Stimulated activated CD8-positive, alpha-beta memory T cell treated with anti-CD3 and anti-CD28 coated beads, Interleukin-12 subunit alpha, Interleukin-12 subunit beta, amount 100 ng/mL, for 4 hours (primary cell): ENCODE measurements at regions not wholly inside any gene's neighbourhood (a gene's known extent, or its start where the extent isn't known, plus 50 kb on each side); places are given as distances from the start of the nearest gene placed in this dataset.

Experiments used
- DNase-seq: peaks from one replicate; pipeline ENCODE4 v3.0.0-alpha.2; 2020; ENCODE audit warnings: low read depth

DNA sequence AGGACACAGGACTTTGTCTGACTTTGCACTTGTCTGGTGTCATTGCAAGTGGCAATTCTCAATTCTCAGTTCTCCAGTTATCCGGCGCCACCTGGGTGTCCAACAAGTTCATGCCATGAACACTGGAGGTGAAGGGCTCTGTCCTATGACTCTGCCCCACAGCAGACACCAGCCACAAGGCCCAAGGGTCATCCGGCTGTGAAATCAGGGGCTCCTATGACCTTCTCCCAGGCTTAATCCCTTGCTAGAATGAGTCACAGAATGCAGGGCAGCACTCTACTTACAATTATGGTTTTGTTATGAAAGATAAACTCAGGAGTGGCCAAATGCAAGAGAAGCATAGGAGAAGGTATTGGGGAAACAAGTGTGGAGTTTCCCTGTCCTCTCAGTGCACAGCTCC is 392.0 kb downstream of the GADD45G start:
- DNase-seq = no peak

DNA sequence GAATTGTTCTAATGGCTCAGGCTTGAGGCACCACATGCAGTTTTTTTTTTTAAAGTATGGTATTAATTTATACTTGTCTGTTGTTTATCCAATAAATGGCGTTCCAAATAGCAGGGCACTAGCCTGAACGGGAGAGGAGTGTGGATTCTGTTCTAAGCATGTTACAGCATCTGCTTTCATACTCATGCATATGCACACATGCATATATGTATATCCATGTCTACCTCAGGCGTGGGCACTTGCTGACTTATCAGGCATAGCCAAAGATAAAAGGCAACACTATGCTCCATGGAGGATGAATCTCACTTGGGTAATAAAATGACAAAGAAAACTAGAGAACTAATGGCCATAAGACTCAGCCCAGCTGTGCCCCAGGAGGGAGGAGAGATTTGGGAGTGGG is 393.8 kb downstream of the GADD45G start:
- DNase-seq = no peak

DNA sequence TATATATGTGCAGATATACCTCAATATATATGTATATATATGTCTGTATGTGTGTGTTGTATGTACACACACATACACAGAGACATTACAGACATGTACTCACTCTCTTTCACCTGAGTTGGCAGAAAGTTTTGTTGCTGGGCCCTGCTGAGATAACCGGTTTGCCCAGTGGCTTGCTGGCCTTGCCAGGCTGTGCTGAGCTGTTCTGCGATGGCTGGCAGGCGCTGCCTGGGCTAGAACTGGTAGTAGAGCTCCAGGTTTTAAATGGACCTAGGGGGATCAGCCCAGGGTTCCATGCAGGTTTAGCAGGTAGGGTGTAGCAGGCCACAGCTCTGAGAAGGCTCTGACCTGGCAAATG is 394.3 kb downstream of the GADD45G start:
- DNase-seq = no peak

- DNase-seq = peak; percentile 44
Observed at GRCh38 chr9:89999534-90000370, 394.9 kb downstream of the GADD45G start.

DNA sequence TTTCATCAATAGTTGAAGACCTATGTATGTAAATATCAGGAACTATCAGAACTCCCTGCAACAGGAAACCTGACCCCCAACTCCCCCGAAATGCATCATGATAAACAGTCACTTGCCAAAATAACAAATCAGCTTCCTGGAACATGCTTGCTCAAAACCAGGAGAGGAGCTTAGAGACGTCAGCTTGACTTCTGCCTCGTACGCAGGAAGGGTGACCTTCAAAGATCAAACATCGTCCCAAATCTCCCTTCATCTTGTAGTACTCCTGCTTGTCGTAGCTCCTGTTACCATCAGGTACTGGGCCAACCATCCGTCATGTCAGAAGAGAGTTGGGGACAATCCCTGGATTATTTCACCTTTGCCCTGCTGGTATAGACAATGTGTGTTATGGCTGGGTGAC is 396.1 kb downstream of the GADD45G start:
- no peak for DNase-seq

DNA sequence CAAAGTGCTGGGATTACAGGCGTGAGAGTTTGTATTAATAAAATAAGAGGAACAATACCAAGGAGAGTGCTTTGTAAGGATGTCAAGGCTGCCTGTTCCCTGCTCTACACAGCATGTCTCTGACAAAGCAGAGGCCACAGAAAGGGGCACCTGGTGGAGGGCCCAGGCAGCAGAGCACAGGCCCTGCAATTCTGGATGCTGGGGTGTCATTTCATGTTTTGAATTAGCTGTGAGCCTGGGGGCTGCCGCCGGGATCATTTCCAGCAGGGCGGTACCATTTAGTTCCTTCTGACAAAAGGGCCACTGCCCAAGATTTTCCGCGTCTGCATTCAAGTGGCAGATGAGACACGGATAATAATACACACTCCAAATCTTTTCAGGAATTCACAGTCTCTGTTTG is 396.9 kb downstream of the GADD45G start:
- DNase-seq = no peak

GRCh38 chr9:90002397-90003271 is 397.8 kb downstream of the GADD45G start:
- no peak for DNase-seq

DNA sequence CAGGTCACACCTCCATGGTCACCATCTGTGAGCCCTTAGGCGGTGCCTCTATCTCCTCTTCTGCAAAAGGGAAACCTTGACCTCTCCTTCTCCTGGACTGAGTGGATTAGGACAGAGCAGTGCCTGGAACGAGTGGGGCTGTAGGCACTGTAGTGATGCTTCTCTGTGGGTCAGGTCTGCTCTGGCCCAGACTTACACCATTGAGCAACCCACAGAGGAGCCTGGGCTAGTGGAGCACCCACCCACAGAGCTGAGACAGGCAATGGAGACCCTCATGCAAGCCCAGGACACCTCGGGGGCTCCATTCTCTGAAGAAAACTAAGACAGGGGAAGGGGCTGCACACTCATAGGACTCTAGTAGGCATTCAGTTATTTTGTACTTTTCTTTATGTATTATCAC is 400.6 kb downstream of the GADD45G start:
- DNase-seq = no peak

DNA sequence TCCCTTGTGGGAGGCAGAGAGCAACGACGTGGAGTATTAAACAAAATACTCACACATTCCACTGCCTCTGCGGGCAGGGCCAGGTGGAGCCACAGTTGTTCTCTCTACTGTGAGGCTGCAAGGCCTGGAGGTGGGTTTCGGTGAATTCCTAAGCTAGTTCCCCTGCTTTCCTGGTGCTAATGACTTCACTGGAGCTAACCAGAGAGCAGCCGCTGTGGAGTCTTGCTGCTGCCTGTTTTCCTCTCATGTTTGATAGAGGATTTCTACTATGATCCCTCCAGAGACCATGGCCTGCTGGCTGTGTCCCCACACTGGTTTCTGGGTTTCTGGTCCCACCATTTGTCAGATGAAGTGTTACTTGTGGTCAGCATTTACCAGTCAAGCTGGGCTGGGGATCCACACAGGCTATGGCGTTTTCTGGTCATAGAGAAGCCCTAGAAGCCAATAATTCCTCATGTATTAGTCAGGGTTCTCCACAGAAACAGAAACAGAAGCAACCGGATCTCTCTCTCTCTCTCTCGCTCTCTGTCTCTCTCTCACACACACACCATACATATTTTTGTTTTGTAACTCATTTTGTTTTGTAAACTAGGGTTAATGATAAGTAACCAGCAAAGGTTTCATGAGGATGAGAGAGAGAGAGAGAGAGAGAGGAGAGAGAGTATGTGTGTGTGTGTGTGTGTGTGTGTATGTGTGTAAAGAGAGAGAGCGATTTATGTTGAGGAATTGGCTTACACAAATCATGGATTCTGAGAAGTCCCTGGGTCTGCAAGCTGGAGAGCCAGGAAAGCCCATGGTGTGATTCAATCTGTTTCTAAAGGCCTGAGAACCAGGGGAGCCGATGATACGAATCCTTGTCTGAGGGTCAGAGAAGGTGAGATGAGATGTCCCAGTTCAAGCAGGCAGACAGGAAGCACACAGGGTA is 403.0 kb downstream of the GADD45G start:
- no peak for DNase-seq

DNA sequence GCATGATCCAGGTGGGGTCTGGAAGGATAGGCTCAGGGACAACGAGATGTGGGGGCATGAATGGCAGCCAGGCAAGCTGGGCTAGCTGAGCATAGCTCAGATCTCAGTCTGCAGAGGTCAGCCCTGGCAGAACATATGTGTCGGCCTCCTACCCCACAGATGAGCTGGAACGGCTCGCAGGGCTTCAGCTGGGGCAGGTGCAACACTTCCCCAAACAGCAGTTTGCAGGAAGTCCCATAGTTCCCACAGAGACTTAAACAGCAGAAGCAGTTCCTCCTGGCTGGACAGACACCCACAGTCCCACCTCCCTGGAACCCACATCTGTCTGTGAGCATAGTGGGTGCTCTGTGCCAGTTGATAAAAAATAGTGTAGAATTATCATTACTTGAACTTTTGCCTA is 404.6 kb downstream of the GADD45G start:
- no peak for DNase-seq

GRCh38 chr9:90010793-90011192 is 406.0 kb downstream of the GADD45G start:
- no peak for DNase-seq

GRCh38 chr9:90012949-90013348 is 408.1 kb downstream of the GADD45G start:
- DNase-seq = no peak

DNA sequence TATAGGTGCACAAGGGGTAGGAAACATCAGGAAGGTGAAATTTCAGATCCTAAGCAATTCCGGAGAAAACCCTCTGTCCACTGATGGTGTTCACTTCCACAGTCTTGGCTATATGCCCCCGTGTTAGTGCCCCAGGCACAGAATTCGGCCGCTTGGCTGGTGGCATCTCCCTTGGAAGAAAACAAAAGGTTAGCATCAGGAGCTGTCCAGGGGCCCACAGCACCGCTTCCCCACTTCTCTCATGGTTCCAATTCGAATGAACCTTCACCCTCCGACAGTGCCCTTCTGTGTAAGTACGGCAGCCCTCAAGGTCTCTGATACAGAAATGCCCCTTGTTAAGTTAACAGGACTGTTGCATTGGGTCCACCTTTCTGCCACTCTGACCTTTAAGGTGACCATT is 409.0 kb downstream of the GADD45G start:
- DNase-seq = no peak

- DNase-seq = no peak
Observed at GRCh38 chr9:90014421-90014820, 409.6 kb downstream of the GADD45G start.

- DNase-seq = no peak
Observed at GRCh38 chr9:90016272-90016671, 411.5 kb downstream of the GADD45G start.

GRCh38 chr9:90017679-90018078 is 412.9 kb downstream of the GADD45G start:
- DNase-seq = no peak

DNA sequence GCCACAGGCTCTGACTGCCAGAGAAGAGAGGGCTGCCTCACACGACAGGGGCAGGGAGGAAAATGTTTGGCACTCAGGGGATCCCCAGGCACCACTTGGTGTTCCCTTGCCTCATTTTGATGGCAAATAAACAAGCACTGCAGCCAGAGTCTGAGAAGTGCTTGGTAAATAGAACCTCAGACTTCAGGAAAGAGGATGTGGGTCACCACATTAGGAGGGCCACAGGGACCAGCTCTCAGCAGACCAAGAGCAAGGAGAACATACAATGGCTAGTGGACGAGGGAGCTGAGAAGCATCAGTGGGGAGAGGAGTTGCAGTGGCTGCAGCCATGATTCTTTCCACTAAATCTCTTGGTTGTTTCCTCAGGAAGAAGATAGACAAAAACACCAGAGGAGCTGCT is 413.9 kb downstream of the GADD45G start:
- DNase-seq = no peak

GRCh38 chr9:90019626-90020025 is 414.8 kb downstream of the GADD45G start:
- no peak for DNase-seq

GRCh38 chr9:90020276-90020871 is 415.6 kb downstream of the GADD45G start:
- no peak for DNase-seq

- DNase-seq = no peak
Observed at GRCh38 chr9:90021216-90021906, 416.5 kb downstream of the GADD45G start.

- DNase-seq = no peak
Observed at GRCh38 chr9:90022474-90022873, 417.7 kb downstream of the GADD45G start.
